ENCODE measurements at regions not wholly inside any gene's neighbourhood (a gene's known extent, or its start where the extent isn't known, plus 50 kb on each side); places are given as distances from the start of the nearest gene placed in this dataset.

- DNase-seq = no peak
Observed at GRCh38 chr3:5729852-5730251, 542.3 kb downstream of the EDEM1 start.

GRCh38 chr3:5731100-5731499 lies 543.6 kb downstream of the EDEM1 start:
- Histone ChIP-seq H3K27me3 (ENCODE audit: control insufficient read depth, insufficient read depth, low read length) (no peaks in the 10 kb centered on the region), H3K36me3 (ENCODE audit: control insufficient read depth, insufficient read depth, low read length) (no peaks in the 10 kb centered on the region), H3K4me3 (ENCODE audit: low read depth, low read length) (no peak overlapping the region), H3K9me3 (ENCODE audit: control insufficient read depth in 2 of 2, low read length in 2 of 2) (no peaks in the 10 kb centered on the region), H3K4me1 (ENCODE audit: control insufficient read depth, insufficient read depth, low read length, poor library complexity, severe bottlenecking) (no peaks in the 10 kb centered on the region), H3K27ac (ENCODE audit: insufficient read depth, low read length, poor library complexity, severe bottlenecking) (no peak overlapping the region)
- no peak for DNase-seq
- ATAC-seq (ENCODE audit: low read depth in 2 of 2) = no peak
- Mint-ChIP-seq H3K27me3 (no peaks in the 10 kb centered on the region), H3K4me3 (no peak overlapping the region), H3K27ac (no peak overlapping the region), H3K36me3 (no peaks in the 10 kb centered on the region), H3K4me1 (no peaks in the 10 kb centered on the region), H3K9me3 (peaks cover 0 to 5% (median 3%) of the 10 kb centered on the region in 7 donors)

More at GRCh38 chr3:5729852-5730251, 542.3 kb downstream of the EDEM1 start:
- ATAC-seq (ENCODE audit: low read depth in 2 of 2) = no peak
- Histone ChIP-seq H3K27ac (ENCODE audit: insufficient read depth, low read length, poor library complexity, severe bottlenecking) (no peak overlapping the region), H3K9me3 (ENCODE audit: control insufficient read depth in 2 of 2, low read length in 2 of 2) (no peaks in the 10 kb centered on the region), H3K36me3 (ENCODE audit: control insufficient read depth, insufficient read depth, low read length) (no peaks in the 10 kb centered on the region), H3K4me3 (ENCODE audit: low read depth, low read length) (no peak overlapping the region), H3K27me3 (ENCODE audit: control insufficient read depth, insufficient read depth, low read length) (no peaks in the 10 kb centered on the region), H3K4me1 (ENCODE audit: control insufficient read depth, insufficient read depth, low read length, poor library complexity, severe bottlenecking) (no peaks in the 10 kb centered on the region)
- Mint-ChIP-seq H3K36me3 (no peaks in the 10 kb centered on the region), H3K27me3 (peaks cover 4% of the 10 kb centered on the region), H3K4me1 (no peaks in the 10 kb centered on the region), H3K9me3 (peaks cover 0 to 6% (median 3%) of the 10 kb centered on the region in 7 donors), H3K4me3 (no peak overlapping the region), H3K27ac (no peak overlapping the region)

- Histone ChIP-seq H3K9me3 (ENCODE audit: control insufficient read depth in 2 of 2, low read length in 2 of 2) (no peaks in the 10 kb centered on the region), H3K27ac (ENCODE audit: insufficient read depth, low read length, poor library complexity, severe bottlenecking) (no peak overlapping the region), H3K27me3 (ENCODE audit: control insufficient read depth, insufficient read depth, low read length) (no peaks in the 10 kb centered on the region), H3K4me3 (ENCODE audit: low read depth, low read length) (no peak overlapping the region), H3K36me3 (ENCODE audit: control insufficient read depth, insufficient read depth, low read length) (no peaks in the 10 kb centered on the region), H3K4me1 (ENCODE audit: control insufficient read depth, insufficient read depth, low read length, poor library complexity, severe bottlenecking) (no peaks in the 10 kb centered on the region)
- no peaks in the 10 kb centered on the region for H3K27me3 Mint-ChIP-seq
- DNase-seq = no peak
- H3K36me3 Mint-ChIP-seq = no peaks in the 10 kb centered on the region
- no peaks in the 10 kb centered on the region for H3K4me1 Mint-ChIP-seq
- no peak for ATAC-seq (ENCODE audit: low read depth in 2 of 2)
- no peak overlapping the region for H3K27ac Mint-ChIP-seq
- H3K4me3 Mint-ChIP-seq = no peak overlapping the region
- H3K9me3 Mint-ChIP-seq = peaks cover 0 to 9% (median 4%) of the 10 kb centered on the region in 7 donors
Observed at GRCh38 chr3:5732081-5732480, 544.6 kb downstream of the EDEM1 start.

- H3K27me3 ChIP-seq (ENCODE audit: control insufficient read depth, insufficient read depth, low read length) = no peaks in the 10 kb centered on the region
- H3K4me1 ChIP-seq (ENCODE audit: control insufficient read depth, insufficient read depth, low read length, poor library complexity, severe bottlenecking) = no peaks in the 10 kb centered on the region
- no peak for ATAC-seq (ENCODE audit: low read depth in 2 of 2)
- H3K27ac ChIP-seq (ENCODE audit: insufficient read depth, low read length, poor library complexity, severe bottlenecking) = no peak overlapping the region
- Mint-ChIP-seq H3K27ac (no peak overlapping the region), H3K27me3 (no peaks in the 10 kb centered on the region), H3K36me3 (no peaks in the 10 kb centered on the region), H3K9me3 (peaks cover 0 to 9% (median 2%) of the 10 kb centered on the region in 7 donors), H3K4me3 (no peak overlapping the region), H3K4me1 (no peaks in the 10 kb centered on the region)
- no peak for DNase-seq
- H3K9me3 ChIP-seq (ENCODE audit: control insufficient read depth in 2 of 2, low read length in 2 of 2) = no peaks in the 10 kb centered on the region
- H3K4me3 ChIP-seq (ENCODE audit: low read depth, low read length) = no peak overlapping the region
- no peaks in the 10 kb centered on the region for H3K36me3 ChIP-seq (ENCODE audit: control insufficient read depth, insufficient read depth, low read length)
Observed at GRCh38 chr3:5733995-5734394, 546.5 kb downstream of the EDEM1 start.

- Histone ChIP-seq H3K4me3 (ENCODE audit: low read depth, low read length) (no peak overlapping the region), H3K36me3 (ENCODE audit: control insufficient read depth, insufficient read depth, low read length) (no peaks in the 10 kb centered on the region), H3K27ac (ENCODE audit: insufficient read depth, low read length, poor library complexity, severe bottlenecking) (no peak overlapping the region), H3K27me3 (ENCODE audit: control insufficient read depth, insufficient read depth, low read length) (no peaks in the 10 kb centered on the region), H3K9me3 (ENCODE audit: control insufficient read depth in 2 of 2, low read length in 2 of 2) (no peaks in the 10 kb centered on the region), H3K4me1 (ENCODE audit: control insufficient read depth, insufficient read depth, low read length, poor library complexity, severe bottlenecking) (no peaks in the 10 kb centered on the region)
- peaks cover 0 to 9% (median 2%) of the 10 kb centered on the region in 7 donors for H3K9me3 Mint-ChIP-seq
- H3K4me3 Mint-ChIP-seq = no peak overlapping the region
- H3K27me3 Mint-ChIP-seq = no peaks in the 10 kb centered on the region
- no peaks in the 10 kb centered on the region for H3K4me1 Mint-ChIP-seq
- no peaks in the 10 kb centered on the region for H3K36me3 Mint-ChIP-seq
- ATAC-seq (ENCODE audit: low read depth in 2 of 2) = no peak
- H3K27ac Mint-ChIP-seq = no peak overlapping the region
- no peak for DNase-seq
Observed at GRCh38 chr3:5735896-5736295, 548.4 kb downstream of the EDEM1 start.

- no peak overlapping the region for H3K4me3 Mint-ChIP-seq
- Histone ChIP-seq H3K27ac (ENCODE audit: insufficient read depth, low read length, poor library complexity, severe bottlenecking) (no peak overlapping the region), H3K36me3 (ENCODE audit: control insufficient read depth, insufficient read depth, low read length) (no peaks in the 10 kb centered on the region), H3K4me3 (ENCODE audit: low read depth, low read length) (no peak overlapping the region), H3K27me3 (ENCODE audit: control insufficient read depth, insufficient read depth, low read length) (no peaks in the 10 kb centered on the region), H3K4me1 (ENCODE audit: control insufficient read depth, insufficient read depth, low read length, poor library complexity, severe bottlenecking) (no peaks in the 10 kb centered on the region), H3K9me3 (ENCODE audit: control insufficient read depth in 2 of 2, low read length in 2 of 2) (no peaks in the 10 kb centered on the region)
- no peaks in the 10 kb centered on the region for H3K36me3 Mint-ChIP-seq
- H3K27me3 Mint-ChIP-seq = no peaks in the 10 kb centered on the region
- ATAC-seq (ENCODE audit: low read depth in 2 of 2) (no peak), DNase-seq (no peak)
- H3K4me1 Mint-ChIP-seq = no peaks in the 10 kb centered on the region
- no peak overlapping the region for H3K27ac Mint-ChIP-seq
- peaks cover 0 to 11% (median 2%) of the 10 kb centered on the region in 7 donors for H3K9me3 Mint-ChIP-seq
Observed at GRCh38 chr3:5739299-5739935, 551.9 kb downstream of the EDEM1 start.

- Mint-ChIP-seq H3K9me3 (peaks cover 0 to 11% (median 2%) of the 10 kb centered on the region in 7 donors), H3K36me3 (no peaks in the 10 kb centered on the region), H3K27ac (peak overlapping the region in 1 of 3 donors; percentile 72), H3K4me1 (no peaks in the 10 kb centered on the region), H3K4me3 (no peak overlapping the region), H3K27me3 (no peaks in the 10 kb centered on the region)
- no peaks in the 10 kb centered on the region for H3K9me3 ChIP-seq (ENCODE audit: control insufficient read depth in 2 of 2, low read length in 2 of 2)
- H3K4me1 ChIP-seq (ENCODE audit: control insufficient read depth, insufficient read depth, low read length, poor library complexity, severe bottlenecking) = no peaks in the 10 kb centered on the region
- DNase-seq (no peak), ATAC-seq (ENCODE audit: low read depth in 2 of 2) (no peak)
- H3K27me3 ChIP-seq (ENCODE audit: control insufficient read depth, insufficient read depth, low read length) = no peaks in the 10 kb centered on the region
- H3K36me3 ChIP-seq (ENCODE audit: control insufficient read depth, insufficient read depth, low read length) = no peaks in the 10 kb centered on the region
- no peak overlapping the region for H3K27ac ChIP-seq (ENCODE audit: insufficient read depth, low read length, poor library complexity, severe bottlenecking)
- H3K4me3 ChIP-seq (ENCODE audit: low read depth, low read length) = no peak overlapping the region
Observed at GRCh38 chr3:5739949-5740348, 552.4 kb downstream of the EDEM1 start.

- Histone ChIP-seq H3K4me3 (ENCODE audit: low read depth, low read length) (no peak overlapping the region), H3K4me1 (ENCODE audit: control insufficient read depth, insufficient read depth, low read length, poor library complexity, severe bottlenecking) (no peaks in the 10 kb centered on the region), H3K27ac (ENCODE audit: insufficient read depth, low read length, poor library complexity, severe bottlenecking) (no peak overlapping the region), H3K36me3 (ENCODE audit: control insufficient read depth, insufficient read depth, low read length) (no peaks in the 10 kb centered on the region), H3K9me3 (ENCODE audit: control insufficient read depth in 2 of 2, low read length in 2 of 2) (no peaks in the 10 kb centered on the region), H3K27me3 (ENCODE audit: control insufficient read depth, insufficient read depth, low read length) (no peaks in the 10 kb centered on the region)
- peaks cover 0 to 11% (median 2%) of the 10 kb centered on the region in 7 donors for H3K9me3 Mint-ChIP-seq
- H3K4me3 Mint-ChIP-seq = no peak overlapping the region
- ATAC-seq (ENCODE audit: low read depth in 2 of 2) = no peak
- no peak for DNase-seq
- no peak overlapping the region for H3K27ac Mint-ChIP-seq
- H3K36me3 Mint-ChIP-seq = no peaks in the 10 kb centered on the region
- H3K27me3 Mint-ChIP-seq = no peaks in the 10 kb centered on the region
- no peaks in the 10 kb centered on the region for H3K4me1 Mint-ChIP-seq
Observed at GRCh38 chr3:5741017-5741416, 553.5 kb downstream of the EDEM1 start.

Measured in CD4-positive, CD25-positive, alpha-beta regulatory T cell (primary cell).